HL-60 (cell line): ENCODE measurements at regions not wholly inside any gene's neighbourhood (a gene's known extent, or its start where the extent isn't known, plus 50 kb on each side); places are given as distances from the start of the nearest gene placed in this dataset.

ENCODE experiments used
- GABPA ChIP-seq: IDR thresholded peaks from 2 replicates; pipeline ENCODE4 v1.6.1; 2012; ENCODE audit warnings: low read depth
- POLR2AphosphoS5 ChIP-seq: IDR thresholded peaks from 2 replicates; pipeline ENCODE4 v1.6.1; 2012; ENCODE audit warnings: low read depth
- SPI1 ChIP-seq: IDR thresholded peaks from 2 replicates; pipeline ENCODE4 v1.6.1; 2012; ENCODE audit warnings: low read depth, mild to moderate bottlenecking, borderline replicate concordance
- TF ChIP-seq, protein P1 (sequence below): IDR thresholded peaks from one replicate; pipeline ENCODE4 v1.5.1; 2011; ENCODE audit warnings: low read length, control low read depth, inconsistent platforms; ENCODE audit not compliant: insufficient read depth
- TF ChIP-seq, protein P2 (sequence below): IDR thresholded peaks from 2 replicates; pipeline ENCODE4 v1.6.1; 2012; ENCODE audit warnings: low read depth; ENCODE audit not compliant: insufficient replicate concordance

DNA sequence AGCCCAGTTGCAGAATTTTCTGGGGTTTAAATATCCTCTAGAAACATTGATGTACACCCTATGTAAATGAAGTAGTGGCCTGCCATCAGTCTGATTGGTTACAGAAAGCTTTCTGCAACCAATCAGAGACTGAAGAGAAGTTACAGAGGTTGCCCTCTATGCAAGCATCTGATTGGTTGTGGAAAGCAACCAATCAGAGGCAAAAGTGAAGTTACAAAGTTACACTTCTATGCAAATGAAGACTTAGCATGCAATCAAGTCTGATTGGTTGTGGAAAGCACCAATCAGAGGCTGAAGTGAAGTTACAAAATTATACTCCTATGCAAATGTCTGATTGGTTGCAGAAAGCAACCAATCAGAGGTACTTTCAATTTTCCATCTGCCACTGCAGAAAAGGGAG, 51.9 kb upstream of the USP9X start:
- TF ChIP-seq, protein P1, sequence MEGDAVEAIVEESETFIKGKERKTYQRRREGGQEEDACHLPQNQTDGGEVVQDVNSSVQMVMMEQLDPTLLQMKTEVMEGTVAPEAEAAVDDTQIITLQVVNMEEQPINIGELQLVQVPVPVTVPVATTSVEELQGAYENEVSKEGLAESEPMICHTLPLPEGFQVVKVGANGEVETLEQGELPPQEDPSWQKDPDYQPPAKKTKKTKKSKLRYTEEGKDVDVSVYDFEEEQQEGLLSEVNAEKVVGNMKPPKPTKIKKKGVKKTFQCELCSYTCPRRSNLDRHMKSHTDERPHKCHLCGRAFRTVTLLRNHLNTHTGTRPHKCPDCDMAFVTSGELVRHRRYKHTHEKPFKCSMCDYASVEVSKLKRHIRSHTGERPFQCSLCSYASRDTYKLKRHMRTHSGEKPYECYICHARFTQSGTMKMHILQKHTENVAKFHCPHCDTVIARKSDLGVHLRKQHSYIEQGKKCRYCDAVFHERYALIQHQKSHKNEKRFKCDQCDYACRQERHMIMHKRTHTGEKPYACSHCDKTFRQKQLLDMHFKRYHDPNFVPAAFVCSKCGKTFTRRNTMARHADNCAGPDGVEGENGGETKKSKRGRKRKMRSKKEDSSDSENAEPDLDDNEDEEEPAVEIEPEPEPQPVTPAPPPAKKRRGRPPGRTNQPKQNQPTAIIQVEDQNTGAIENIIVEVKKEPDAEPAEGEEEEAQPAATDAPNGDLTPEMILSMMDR = no peak
- TF ChIP-seq, protein P2, sequence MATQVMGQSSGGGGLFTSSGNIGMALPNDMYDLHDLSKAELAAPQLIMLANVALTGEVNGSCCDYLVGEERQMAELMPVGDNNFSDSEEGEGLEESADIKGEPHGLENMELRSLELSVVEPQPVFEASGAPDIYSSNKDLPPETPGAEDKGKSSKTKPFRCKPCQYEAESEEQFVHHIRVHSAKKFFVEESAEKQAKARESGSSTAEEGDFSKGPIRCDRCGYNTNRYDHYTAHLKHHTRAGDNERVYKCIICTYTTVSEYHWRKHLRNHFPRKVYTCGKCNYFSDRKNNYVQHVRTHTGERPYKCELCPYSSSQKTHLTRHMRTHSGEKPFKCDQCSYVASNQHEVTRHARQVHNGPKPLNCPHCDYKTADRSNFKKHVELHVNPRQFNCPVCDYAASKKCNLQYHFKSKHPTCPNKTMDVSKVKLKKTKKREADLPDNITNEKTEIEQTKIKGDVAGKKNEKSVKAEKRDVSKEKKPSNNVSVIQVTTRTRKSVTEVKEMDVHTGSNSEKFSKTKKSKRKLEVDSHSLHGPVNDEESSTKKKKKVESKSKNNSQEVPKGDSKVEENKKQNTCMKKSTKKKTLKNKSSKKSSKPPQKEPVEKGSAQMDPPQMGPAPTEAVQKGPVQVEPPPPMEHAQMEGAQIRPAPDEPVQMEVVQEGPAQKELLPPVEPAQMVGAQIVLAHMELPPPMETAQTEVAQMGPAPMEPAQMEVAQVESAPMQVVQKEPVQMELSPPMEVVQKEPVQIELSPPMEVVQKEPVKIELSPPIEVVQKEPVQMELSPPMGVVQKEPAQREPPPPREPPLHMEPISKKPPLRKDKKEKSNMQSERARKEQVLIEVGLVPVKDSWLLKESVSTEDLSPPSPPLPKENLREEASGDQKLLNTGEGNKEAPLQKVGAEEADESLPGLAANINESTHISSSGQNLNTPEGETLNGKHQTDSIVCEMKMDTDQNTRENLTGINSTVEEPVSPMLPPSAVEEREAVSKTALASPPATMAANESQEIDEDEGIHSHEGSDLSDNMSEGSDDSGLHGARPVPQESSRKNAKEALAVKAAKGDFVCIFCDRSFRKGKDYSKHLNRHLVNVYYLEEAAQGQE = no peak
- TF ChIP-seq GABPA (no peak), POLR2AphosphoS5 (no peak), SPI1 (no peak)
